Uterus (tissue), 2 donors: ENCODE measurements at regions not wholly inside any gene's neighbourhood (a gene's known extent, or its start where the extent isn't known, plus 50 kb on each side); places are given as distances from the start of the nearest gene placed in this dataset.

Experiments
- CTCF ChIP-seq, 4 experiments: fragments of 200-600 bp in 2 of 4; fragments of 450-650 bp in 2 of 4; sonication (generic) in 2 of 4; IDR thresholded peaks; one replicate each; pipeline ENCODE4 v1.5.1; 2016 to 2019; ENCODE audit warnings: antibody characterized with exemption in 4 of 4, mild to moderate bottlenecking in 2 of 4, moderate library complexity in 1 of 4
- POLR2A ChIP-seq, 2 donors: fragments of 450-650 bp; IDR thresholded peaks; one replicate each; pipeline ENCODE4 v1.6.1; 2016; ENCODE audit warnings: antibody characterized with exemption in 2 of 2, mild to moderate bottlenecking in 1 of 2, moderate library complexity in 1 of 2

GRCh38 chr13:66071029-66071428 is 1159.1 kb downstream of the PCDH9 start:
- TF ChIP-seq POLR2A (IDR thresholded peaks at IDR 0.05) (no peak), CTCF (IDR thresholded peaks at IDR 0.05) (no peak)
